Ovary (tissue), 3 donors: ENCODE measurements at regions not wholly inside any gene's neighbourhood (a gene's known extent, or its start where the extent isn't known, plus 50 kb on each side); places are given as distances from the start of the nearest gene placed in this dataset.

Experiments used
- CTCF ChIP-seq, 3 donors: fragments of 450-650 bp in 2 of 3; fragments of 200-600 bp in 1 of 3; IDR thresholded peaks; one replicate each; pipeline versions ENCODE4 v1.5.1 to v1.8.0; 2016 to 2022; ENCODE audit warnings: antibody characterized with exemption in 3 of 3, mild to moderate bottlenecking in 1 of 3
- EP300 ChIP-seq: sonication (generic); formaldehyde crosslinking; IDR thresholded peaks from one replicate; pipeline ENCODE4 v1.6.1; 2017; ENCODE audit warnings: antibody characterized with exemption
- POLR2A ChIP-seq: fragments of 450-650 bp; IDR thresholded peaks from one replicate; pipeline ENCODE4 v1.6.1; 2017; ENCODE audit warnings: antibody characterized with exemption, mild to moderate bottlenecking, moderate library complexity
- donor health status: DM: no; HTN: no; CAD: no.

DNA sequence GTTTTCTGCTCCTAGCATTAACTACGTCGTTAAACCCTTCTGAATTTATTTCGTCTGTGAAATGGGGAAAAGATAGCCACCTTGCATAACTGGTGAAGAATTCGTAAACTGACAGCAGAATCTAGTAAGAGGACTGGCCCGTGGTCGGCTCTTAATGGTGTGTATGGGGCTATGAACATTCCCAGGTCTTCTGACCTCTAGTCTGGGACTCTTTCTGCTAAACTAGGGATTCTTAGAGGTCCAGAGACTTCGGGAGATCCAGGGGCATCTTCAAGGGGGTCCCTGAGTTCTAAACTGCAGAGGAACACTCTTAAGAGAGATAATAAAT is 231.1 kb upstream of the SERP2 start:
- no peak for TF ChIP-seq CTCF (IDR thresholded peaks at IDR 0.05)
- TF ChIP-seq POLR2A = no peak
- TF ChIP-seq EP300 = no peak
